B cell (primary cell): ENCODE measurements at regions not wholly inside any gene's neighbourhood (a gene's known extent, or its start where the extent isn't known, plus 50 kb on each side); places are given as distances from the start of the nearest gene placed in this dataset.

ENCODE experiments used
- ATAC-seq: fragments of 200-7000 bp; cut with Tn5 transposase; one replicate; pipeline ENCODE4 v1.10.0; 2021; ENCODE audit warnings: low read depth, mild to moderate bottlenecking, moderate number of reproducible peaks, moderate library complexity
- CTCF ChIA-PET: fragments of 350-600 bp; sonication (Branson Sonifier 250); formaldehyde crosslinking; loops from one replicate; lab custom pipeline; 2021; ENCODE audit warnings: antibody characterized with exemption, inconsistent platforms; lab: Charles Lee
- POLR2A ChIA-PET: fragments of 350-600 bp; sonication (Branson Sonifier 250); formaldehyde crosslinking; loops from one replicate; lab custom pipeline; 2021; ENCODE audit warnings: antibody characterized with exemption; lab: Charles Lee
- DNase-seq: peaks from one replicate; pipeline ENCODE4 v3.0.0; 2013
- H2AFZ ChIP-seq: 2 replicates; pipeline ENCODE4 v1.6.1; 2012; ENCODE audit warnings: mild to moderate bottlenecking, low read depth, low read length; ENCODE audit not compliant: insufficient read depth, poor library complexity, severe bottlenecking
- H3K27ac ChIP-seq, 2 donors: 1 replicate in 1 of 2; 2 replicates in 1 of 2; pipeline ENCODE4 v1.5.1; 2012 to 2013; ENCODE audit warnings: low read length in 2 of 2, mild to moderate bottlenecking in 2 of 2, moderate library complexity in 1 of 2
- H3K27me3 ChIP-seq, 4 experiments: fragments of 200-600 bp in 1 of 4; sonication (generic) in 1 of 4; replicated peaks in 1 of 4; 1 replicate in 2 of 4; 2 replicates in 2 of 4; pipeline versions ENCODE4 v1.6.1 to v1.7.0; 2013 to 2016; ENCODE audit warnings: low read length in 3 of 4, mild to moderate bottlenecking in 2 of 4, mixed read lengths in 1 of 4, moderate library complexity in 1 of 4; ENCODE audit not compliant: insufficient read depth in 4 of 4, control insufficient read depth in 3 of 4; ENCODE audit errors: control extremely low read depth in 1 of 4
- H3K36me3 ChIP-seq, 2 experiments: replicated peaks in 1 of 2; 1 replicate in 1 of 2; 2 replicates in 1 of 2; pipeline versions ENCODE4 v1.6.1 to v1.7.1; 2013; ENCODE audit warnings: low read length in 1 of 2; ENCODE audit not compliant: insufficient read depth in 2 of 2, control insufficient read depth in 1 of 2; ENCODE audit errors: control extremely low read depth in 1 of 2, extremely low read depth in 1 of 2
- H3K4me1 ChIP-seq, 2 donors: fragments of 200-600 bp in 1 of 2; sonication (generic) in 1 of 2; 1 replicate in 1 of 2; 2 replicates in 1 of 2; pipeline versions ENCODE4 v1.5.1 to v1.6.1; 2013 to 2017; ENCODE audit warnings: low read length in 2 of 2; ENCODE audit not compliant: control insufficient read depth in 2 of 2, insufficient read depth in 2 of 2
- H3K4me2 ChIP-seq: replicated peaks from 2 replicates; pipeline ENCODE3; 2012; ENCODE audit warnings: mild to moderate bottlenecking, low read depth, low read length; ENCODE audit not compliant: poor library complexity, severe bottlenecking
- H3K4me3 ChIP-seq, 5 experiments: fragments of 200-600 bp in 1 of 5; sonication (generic) in 1 of 5; 1 replicate in 3 of 5; 2 replicates in 2 of 5; pipeline versions ENCODE4 v1.5.1 to v1.7.0; 2011 to 2016; ENCODE audit warnings: low read length in 4 of 5, mild to moderate bottlenecking in 4 of 5, low read depth in 2 of 5, control low read depth in 1 of 5, moderate library complexity in 1 of 5; ENCODE audit not compliant: insufficient read depth in 1 of 5; ENCODE audit errors: control extremely low read depth in 1 of 5, extremely low read depth in 1 of 5
- H3K79me2 ChIP-seq: fragments of 200-600 bp; sonication (generic); one replicate; pipeline ENCODE4 v1.6.0; 2016; ENCODE audit warnings: low read length; ENCODE audit not compliant: control insufficient read depth, insufficient read depth
- H3K9ac ChIP-seq: fragments of 200-600 bp; sonication (generic); 2 replicates; pipeline ENCODE4 v1.6.1; 2017; ENCODE audit warnings: mild to moderate bottlenecking, low read length, moderate library complexity
- H3K9me3 ChIP-seq, 3 donors: one replicate each; pipeline versions ENCODE4 v1.6.1 to v1.7.1; 2013; ENCODE audit warnings: low read length in 2 of 3; ENCODE audit not compliant: control insufficient read depth in 2 of 3, insufficient read depth in 1 of 3; ENCODE audit errors: control extremely low read depth in 1 of 3
- H4K20me1 ChIP-seq: 2 replicates; pipeline ENCODE4 v1.6.0; 2012; ENCODE audit warnings: mild to moderate bottlenecking, low read length; ENCODE audit not compliant: insufficient read depth, control insufficient read depth, poor library complexity, severe bottlenecking
- H3K27ac Mint-ChIP-seq: one replicate; pipeline ENCODE4 v1.8.0; 2021; ENCODE audit warnings: mixed read lengths
- H3K27me3 Mint-ChIP-seq: one replicate; pipeline ENCODE4 v1.8.0; 2021; ENCODE audit warnings: mixed read lengths
- H3K4me1 Mint-ChIP-seq: one replicate; pipeline ENCODE4 v1.8.0; 2021; ENCODE audit warnings: mixed read lengths
- H3K4me3 Mint-ChIP-seq: one replicate; pipeline ENCODE4 v1.8.0; 2021; ENCODE audit warnings: mixed read lengths
- H3K9me3 Mint-ChIP-seq: one replicate; pipeline ENCODE4 v1.8.0; 2022; ENCODE audit warnings: mixed read lengths; ENCODE audit not compliant: insufficient read depth
- EZH2 ChIP-seq: IDR thresholded peaks from 2 replicates; pipeline ENCODE4 v1.6.1; 2012; ENCODE audit warnings: borderline replicate concordance, low read depth, mild to moderate bottlenecking, moderate library complexity, low read length; ENCODE audit not compliant: insufficient read depth, poor library complexity, severe bottlenecking
- WGBS: methylation state at CpG from one replicate; pipeline ENCODE4 v1.1.5; 2013; ENCODE audit warnings: missing lambda C conversion rate; ENCODE audit not compliant: insufficient coverage; 5-methylcytosine and 5-hydroxymethylcytosine counted together
- intact Hi-C: fragments of 100-400 bp; cut with micrococcal nuclease; formaldehyde crosslinking; loops from one replicate; pipeline ENCODE4 v1.10.0; 2022
- TF ChIP-seq, protein P1 (sequence below): fragments of 200-600 bp; IDR thresholded peaks from one replicate; pipeline ENCODE4 v1.8.0; 2022; ENCODE audit warnings: antibody characterized with exemption, mild to moderate bottlenecking

DNA sequence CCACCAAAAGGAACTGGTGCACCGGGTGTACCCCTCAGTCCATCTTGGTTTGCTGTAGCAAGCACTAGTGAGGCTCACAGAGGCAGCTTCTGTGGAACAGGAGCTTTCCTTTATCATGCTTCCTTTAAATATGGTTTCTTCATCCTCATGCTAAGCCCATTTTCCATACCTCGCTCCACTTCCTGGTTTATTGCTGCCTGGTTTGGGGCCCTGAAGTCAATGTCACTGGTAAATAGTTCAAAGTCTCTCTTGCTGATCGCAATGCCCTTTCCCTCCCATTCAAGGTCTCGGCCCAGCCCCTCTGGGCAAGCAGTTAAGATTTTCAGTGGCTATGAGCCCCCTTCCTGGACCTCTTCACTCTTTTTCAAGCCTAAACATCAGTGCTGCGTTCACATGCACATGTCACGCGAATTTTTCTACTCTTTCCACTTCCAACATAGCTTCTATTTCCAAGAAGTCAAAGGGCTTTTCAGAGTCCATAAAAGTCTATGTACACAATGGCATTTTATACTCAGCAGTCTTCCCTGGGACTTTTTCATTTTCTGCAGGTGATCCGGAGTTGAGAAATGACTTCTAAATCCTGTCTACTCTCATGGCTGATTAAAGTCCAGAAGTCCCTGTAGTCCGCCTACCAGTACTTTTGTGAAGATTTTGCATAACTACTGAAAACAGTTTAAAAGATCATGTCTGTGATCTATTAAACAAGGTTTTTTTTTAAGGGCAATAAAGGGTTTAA lies 323.8 kb upstream of the ZFHX3 start:
- 85% methylated on average over 7 of the region's 9 CpGs for WGBS
- no peak overlapping the region for H3K4me3 ChIP-seq
- H3K9ac ChIP-seq = no peak overlapping the region
- H3K79me2 ChIP-seq = no peaks in the 10 kb centered on the region
- H2AFZ ChIP-seq = no peak overlapping the region
- POLR2A ChIA-PET = no interaction called here
- peaks cover 0 to 3% (median 0%) of the 10 kb centered on the region in 3 donors for H3K9me3 ChIP-seq
- no peaks in the 10 kb centered on the region for H3K27me3 Mint-ChIP-seq
- no peak overlapping the region for H3K4me3 Mint-ChIP-seq
- intact Hi-C loops = no loop called here
- no peak for DNase-seq
- TF ChIP-seq, protein P1, sequence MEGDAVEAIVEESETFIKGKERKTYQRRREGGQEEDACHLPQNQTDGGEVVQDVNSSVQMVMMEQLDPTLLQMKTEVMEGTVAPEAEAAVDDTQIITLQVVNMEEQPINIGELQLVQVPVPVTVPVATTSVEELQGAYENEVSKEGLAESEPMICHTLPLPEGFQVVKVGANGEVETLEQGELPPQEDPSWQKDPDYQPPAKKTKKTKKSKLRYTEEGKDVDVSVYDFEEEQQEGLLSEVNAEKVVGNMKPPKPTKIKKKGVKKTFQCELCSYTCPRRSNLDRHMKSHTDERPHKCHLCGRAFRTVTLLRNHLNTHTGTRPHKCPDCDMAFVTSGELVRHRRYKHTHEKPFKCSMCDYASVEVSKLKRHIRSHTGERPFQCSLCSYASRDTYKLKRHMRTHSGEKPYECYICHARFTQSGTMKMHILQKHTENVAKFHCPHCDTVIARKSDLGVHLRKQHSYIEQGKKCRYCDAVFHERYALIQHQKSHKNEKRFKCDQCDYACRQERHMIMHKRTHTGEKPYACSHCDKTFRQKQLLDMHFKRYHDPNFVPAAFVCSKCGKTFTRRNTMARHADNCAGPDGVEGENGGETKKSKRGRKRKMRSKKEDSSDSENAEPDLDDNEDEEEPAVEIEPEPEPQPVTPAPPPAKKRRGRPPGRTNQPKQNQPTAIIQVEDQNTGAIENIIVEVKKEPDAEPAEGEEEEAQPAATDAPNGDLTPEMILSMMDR = no peak
- no peak for TF ChIP-seq EZH2
- no peaks in the 10 kb centered on the region for H4K20me1 ChIP-seq
- H3K27ac Mint-ChIP-seq = no peak overlapping the region
- no peaks in the 10 kb centered on the region for H3K9me3 Mint-ChIP-seq
- CTCF ChIA-PET = no interaction called here
- H3K4me1 Mint-ChIP-seq = no peaks in the 10 kb centered on the region
- no peaks in the 10 kb centered on the region for H3K27me3 ChIP-seq
- H3K4me2 ChIP-seq = no peak overlapping the region
- H3K36me3 ChIP-seq = no peaks in the 10 kb centered on the region
- no peak overlapping the region for H3K27ac ChIP-seq
- ATAC-seq = no peak
- H3K4me1 ChIP-seq = no peaks in the 10 kb centered on the region

DNA sequence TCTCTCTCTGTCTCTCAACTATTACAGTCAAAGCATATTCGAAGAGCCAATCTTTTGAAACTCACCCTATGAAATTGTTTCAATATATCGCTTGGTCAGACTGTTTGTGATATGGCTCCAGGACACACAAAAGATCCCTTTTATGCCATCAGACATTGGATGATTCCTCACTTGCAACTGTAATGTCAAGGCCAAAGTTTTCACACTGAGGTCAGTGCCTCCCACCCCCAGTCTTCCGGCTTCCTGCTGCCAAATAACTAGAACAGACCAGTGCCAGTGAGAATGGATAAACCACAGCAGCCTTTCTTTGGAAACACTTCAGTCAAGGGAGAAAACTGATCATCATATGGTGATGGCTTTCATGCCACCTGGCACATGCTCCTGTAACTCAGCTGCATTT lies 321.9 kb upstream of the ZFHX3 start:
- 89% methylated on average over 3 of the region's 3 CpGs for WGBS
- CTCF ChIA-PET = no interaction called here
- Mint-ChIP-seq H3K4me1 (no peaks in the 10 kb centered on the region), H3K4me3 (no peak overlapping the region), H3K27ac (no peak overlapping the region), H3K9me3 (no peaks in the 10 kb centered on the region), H3K27me3 (no peaks in the 10 kb centered on the region)
- DNase-seq = no peak
- no peak overlapping the region for H3K4me2 ChIP-seq
- H3K9me3 ChIP-seq = peaks cover 0 to 3% (median 0%) of the 10 kb centered on the region in 3 donors
- no peak overlapping the region for H3K4me3 ChIP-seq
- no peak for TF ChIP-seq EZH2
- TF ChIP-seq, protein P1 = no peak
- no peak for ATAC-seq
- intact Hi-C loops = no loop called here
- no peak overlapping the region for H2AFZ ChIP-seq
- no peaks in the 10 kb centered on the region for H3K36me3 ChIP-seq
- POLR2A ChIA-PET = no interaction called here
- no peaks in the 10 kb centered on the region for H4K20me1 ChIP-seq
- no peaks in the 10 kb centered on the region for H3K79me2 ChIP-seq
- no peaks in the 10 kb centered on the region for H3K4me1 ChIP-seq
- H3K27me3 ChIP-seq = no peaks in the 10 kb centered on the region
- no peak overlapping the region for H3K27ac ChIP-seq
- H3K9ac ChIP-seq = no peak overlapping the region
